ENCODE measurements at regions not wholly inside any gene's neighbourhood (a gene's known extent, or its start where the extent isn't known, plus 50 kb on each side); places are given as distances from the start of the nearest gene placed in this dataset.

DNA sequence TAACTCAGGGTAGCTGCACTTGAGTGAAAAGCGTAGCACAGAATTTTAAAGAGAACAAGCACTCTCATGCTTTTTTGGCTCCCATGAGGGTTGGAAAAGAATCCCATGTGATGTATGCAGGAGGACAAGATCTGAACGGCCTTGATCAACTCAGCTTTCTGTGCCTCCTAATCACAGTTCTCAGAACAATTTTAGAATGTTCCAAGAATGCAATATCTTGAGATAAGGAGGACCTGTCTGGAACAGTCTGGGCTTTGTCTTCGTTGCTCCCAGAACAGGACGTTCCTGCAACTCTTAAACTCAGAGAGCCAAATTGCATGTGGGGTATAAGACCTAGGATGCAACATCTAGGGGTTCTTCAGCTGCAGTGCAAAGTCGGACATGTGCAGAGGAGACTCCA, 582.7 kb downstream of the RERGL start:
- H3K4me1 ChIP-seq: no peaks in the 10 kb centered on the region
- TF ChIP-seq, protein P1, sequence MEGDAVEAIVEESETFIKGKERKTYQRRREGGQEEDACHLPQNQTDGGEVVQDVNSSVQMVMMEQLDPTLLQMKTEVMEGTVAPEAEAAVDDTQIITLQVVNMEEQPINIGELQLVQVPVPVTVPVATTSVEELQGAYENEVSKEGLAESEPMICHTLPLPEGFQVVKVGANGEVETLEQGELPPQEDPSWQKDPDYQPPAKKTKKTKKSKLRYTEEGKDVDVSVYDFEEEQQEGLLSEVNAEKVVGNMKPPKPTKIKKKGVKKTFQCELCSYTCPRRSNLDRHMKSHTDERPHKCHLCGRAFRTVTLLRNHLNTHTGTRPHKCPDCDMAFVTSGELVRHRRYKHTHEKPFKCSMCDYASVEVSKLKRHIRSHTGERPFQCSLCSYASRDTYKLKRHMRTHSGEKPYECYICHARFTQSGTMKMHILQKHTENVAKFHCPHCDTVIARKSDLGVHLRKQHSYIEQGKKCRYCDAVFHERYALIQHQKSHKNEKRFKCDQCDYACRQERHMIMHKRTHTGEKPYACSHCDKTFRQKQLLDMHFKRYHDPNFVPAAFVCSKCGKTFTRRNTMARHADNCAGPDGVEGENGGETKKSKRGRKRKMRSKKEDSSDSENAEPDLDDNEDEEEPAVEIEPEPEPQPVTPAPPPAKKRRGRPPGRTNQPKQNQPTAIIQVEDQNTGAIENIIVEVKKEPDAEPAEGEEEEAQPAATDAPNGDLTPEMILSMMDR (IDR thresholded peaks at IDR 0.05): no peak
- TF ChIP-seq POLR2A (IDR thresholded peaks at IDR 0.05): no peak
- H3K27ac ChIP-seq: no peak overlapping the region
- intact Hi-C loops (cut with DNase I; ENCODE audit: low total_unique reads): no loop called here
- no peaks in the 10 kb centered on the region for H3K9me3 ChIP-seq
- no peak overlapping the region for H3K4me3 ChIP-seq
- H3K27me3 ChIP-seq: no peaks in the 10 kb centered on the region
- no peak for DNase-seq
- H3K36me3 ChIP-seq: no peaks in the 10 kb centered on the region

DNA sequence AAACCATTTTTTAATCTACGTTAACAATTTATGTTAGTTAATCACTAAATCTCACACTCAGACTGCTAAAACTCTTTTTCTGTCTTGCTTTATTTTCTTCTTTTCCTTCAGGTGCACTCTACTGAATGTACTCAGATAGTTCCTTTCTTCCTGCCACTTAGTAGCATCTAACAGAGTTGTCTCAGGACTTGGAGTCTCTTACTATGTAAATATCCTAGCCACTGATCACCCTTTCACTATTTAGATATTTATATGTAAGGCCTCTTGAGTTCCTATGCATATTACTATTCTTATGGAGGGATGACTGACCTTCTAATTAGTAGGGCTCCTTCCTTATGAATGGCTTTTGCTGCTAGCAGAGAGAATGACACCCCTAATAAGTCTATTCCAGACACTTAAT, 586.3 kb downstream of the RERGL start:
- intact Hi-C loops (cut with DNase I; ENCODE audit: low total_unique reads): no loop called here
- no peak overlapping the region for H3K4me3 ChIP-seq
- no peaks in the 10 kb centered on the region for H3K27me3 ChIP-seq
- H3K27ac ChIP-seq: no peak overlapping the region
- no peaks in the 10 kb centered on the region for H3K4me1 ChIP-seq
- no peaks in the 10 kb centered on the region for H3K9me3 ChIP-seq
- DNase-seq: no peak
- TF ChIP-seq, protein P1 (IDR thresholded peaks at IDR 0.05): no peak
- TF ChIP-seq POLR2A (IDR thresholded peaks at IDR 0.05): no peak
- H3K36me3 ChIP-seq: no peaks in the 10 kb centered on the region

DNA sequence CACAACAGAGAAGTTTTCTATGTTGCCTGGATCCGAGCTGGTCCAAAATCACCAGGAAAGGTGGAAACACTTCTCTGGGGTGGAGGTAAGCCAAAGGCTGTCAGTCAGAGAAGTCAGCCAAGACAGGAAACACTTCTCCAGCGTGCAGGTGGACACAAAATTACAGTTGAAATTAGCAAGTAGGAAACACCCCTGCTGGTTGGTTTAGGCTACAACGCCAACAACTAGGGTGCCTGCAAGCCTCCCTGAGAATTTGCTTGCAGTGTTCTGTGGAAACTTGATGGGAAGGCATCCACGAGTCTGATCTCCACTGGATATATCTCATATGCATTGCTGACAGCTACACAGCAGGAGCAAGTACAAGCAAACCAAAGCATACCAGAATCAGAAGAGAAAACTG, 600.5 kb downstream of the RERGL start:
- no peak overlapping the region for H3K27ac ChIP-seq
- no peaks in the 10 kb centered on the region for H3K4me1 ChIP-seq
- no peaks in the 10 kb centered on the region for H3K36me3 ChIP-seq
- no peak for DNase-seq
- H3K27me3 ChIP-seq: no peaks in the 10 kb centered on the region
- no peak for TF ChIP-seq POLR2A (IDR thresholded peaks at IDR 0.05)
- TF ChIP-seq, protein P1 (IDR thresholded peaks at IDR 0.05): no peak
- no peak overlapping the region for H3K4me3 ChIP-seq
- intact Hi-C loops (cut with DNase I; ENCODE audit: low total_unique reads): no loop called here
- H3K9me3 ChIP-seq: no peaks in the 10 kb centered on the region

DNA sequence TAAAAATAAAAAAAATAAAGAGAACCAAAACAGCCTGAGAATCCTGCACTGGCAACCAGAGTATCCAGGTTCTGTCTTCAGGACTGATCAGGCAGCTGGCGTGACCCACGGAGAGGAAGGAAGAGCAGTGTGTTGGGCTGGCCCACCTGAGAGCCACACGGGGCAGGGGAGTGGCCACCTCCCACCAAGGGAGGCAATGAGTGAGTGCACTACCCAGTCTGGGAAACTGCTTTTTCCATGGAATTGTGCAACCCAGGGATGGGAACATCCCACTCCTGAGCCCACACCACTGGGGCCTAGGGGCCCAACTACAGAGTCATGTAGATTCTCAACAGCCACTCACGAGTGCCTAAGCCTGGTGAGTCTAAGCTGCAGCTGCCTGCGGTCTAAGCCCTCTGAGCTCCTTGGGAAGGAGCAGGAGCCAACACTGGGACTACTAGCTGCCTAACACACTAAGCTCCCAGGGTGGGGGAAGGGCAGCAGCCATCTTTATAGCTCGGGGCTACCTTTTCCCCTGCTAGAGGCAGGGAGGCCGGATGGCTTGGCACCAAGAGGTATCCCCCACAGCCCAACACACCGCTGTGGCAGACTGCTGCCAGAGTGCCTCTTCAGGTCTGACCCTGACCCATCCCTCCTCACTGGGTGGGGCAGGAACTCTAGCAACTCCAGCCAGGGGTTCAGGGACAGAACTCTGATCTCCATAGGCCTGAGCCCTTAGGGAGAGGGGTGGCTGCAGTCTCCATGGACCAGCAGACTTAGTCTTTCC, 610.9 kb downstream of the RERGL start:
- intact Hi-C loops (cut with DNase I; ENCODE audit: low total_unique reads): no loop called here
- H3K4me1 ChIP-seq: no peaks in the 10 kb centered on the region
- no peaks in the 10 kb centered on the region for H3K36me3 ChIP-seq
- H3K9me3 ChIP-seq: no peaks in the 10 kb centered on the region
- DNase-seq: no peak
- TF ChIP-seq POLR2A (IDR thresholded peaks at IDR 0.05): no peak
- TF ChIP-seq, protein P1 (IDR thresholded peaks at IDR 0.05): no peak
- H3K27me3 ChIP-seq: no peaks in the 10 kb centered on the region
- H3K4me3 ChIP-seq: no peak overlapping the region
- no peak overlapping the region for H3K27ac ChIP-seq

DNA sequence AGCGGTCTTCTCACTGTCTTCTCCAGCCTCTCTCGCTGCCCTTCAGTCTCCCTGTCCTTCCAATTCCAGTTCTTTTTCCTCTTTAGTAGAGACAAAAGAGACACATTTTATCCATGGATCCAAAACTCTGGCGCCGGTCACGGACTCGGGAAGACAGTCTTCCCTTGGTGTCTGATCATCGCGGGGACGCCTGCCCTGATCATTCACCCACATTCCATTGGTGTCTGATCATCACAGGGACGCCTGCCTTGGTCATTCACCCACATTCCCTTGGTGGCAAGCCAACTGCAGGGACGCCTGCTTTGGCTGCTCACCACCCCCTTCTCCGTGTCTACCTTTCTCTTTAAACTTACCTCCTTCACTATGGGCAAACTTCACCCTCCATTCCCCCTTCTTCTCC, 619.5 kb downstream of the RERGL start:
- intact Hi-C loops (cut with DNase I; ENCODE audit: low total_unique reads): no loop called here

More for the DNA sequence above, 619.5 kb downstream of the RERGL start:
- no peaks in the 10 kb centered on the region for H3K27me3 ChIP-seq
- H3K9me3 ChIP-seq: no peaks in the 10 kb centered on the region
- H3K4me1 ChIP-seq: no peaks in the 10 kb centered on the region
- DNase-seq: no peak
- H3K4me3 ChIP-seq: no peak overlapping the region
- no peaks in the 10 kb centered on the region for H3K36me3 ChIP-seq
- no peak overlapping the region for H3K27ac ChIP-seq
- no peak for TF ChIP-seq POLR2A (IDR thresholded peaks at IDR 0.05)

Data from uterus (tissue), 3 donors.